Caco-2 (cell line): ENCODE measurements at regions not wholly inside any gene's neighbourhood (a gene's known extent, or its start where the extent isn't known, plus 50 kb on each side); places are given as distances from the start of the nearest gene placed in this dataset.
"Not testable (repeated sequence)": the region's sequence is repeated elsewhere in the genome, so short reads cannot be mapped to it uniquely, and the experiment has no call there.

Source experiments
- BruUV-seq: library from RNA; stranded (reverse); fragments of 400-500 nt; replicated peaks from 2 replicates; lab custom pipeline; 2021; lab: Mats Ljungman, UMichigan
- CTCF ChIA-PET: fragments of 300-600 bp; sonication (Branson Sonifier 250); formaldehyde crosslinking; loops from one replicate; lab custom pipeline; 2022; ENCODE audit warnings: antibody characterized with exemption; lab: Charles Lee
- POLR2A ChIA-PET: fragments of 300-600 bp; sonication (Branson Sonifier 250); formaldehyde crosslinking; loops from one replicate; lab custom pipeline; 2022; ENCODE audit warnings: antibody characterized with exemption; lab: Charles Lee
- DNase-seq, 2 experiments: peaks; one replicate each; pipeline versions ENCODE4 v3.0.0 to v3.0.0-alpha.2; 2020 to 2022
- H3K27me3 ChIP-seq: replicated peaks from 2 replicates; pipeline ENCODE4 v1.6.0; 2011; ENCODE audit warnings: low read length; ENCODE audit not compliant: control insufficient read depth, insufficient read depth
- H3K36me3 ChIP-seq: 2 replicates; pipeline ENCODE4 v1.5.1; 2011; ENCODE audit warnings: low read length; ENCODE audit not compliant: control insufficient read depth, insufficient read depth
- H3K4me1 ChIP-seq: fragments of 250-450 bp; sonication (Bioruptor Pico); 2 replicates; pipeline ENCODE4 v1.5.1; 2020; ENCODE audit warnings: mild to moderate bottlenecking
- H3K4me3 ChIP-seq: 2 replicates; pipeline ENCODE4 v1.5.1; 2011; ENCODE audit warnings: low read depth, mild to moderate bottlenecking, control low read depth, low read length
- H3K9me3 ChIP-seq: fragments of 250-450 bp; sonication (Bioruptor Pico); 2 replicates; pipeline ENCODE4 v1.5.1; 2020; ENCODE audit warnings: mild to moderate bottlenecking, moderate library complexity
- H3K27ac Mint-ChIP-seq: one replicate; pipeline ENCODE4 v1.8.0; 2022; ENCODE audit warnings: mixed read lengths; ENCODE audit not compliant: unreplicated experiment
- H3K27me3 Mint-ChIP-seq: one replicate; pipeline ENCODE4 v1.8.0; 2022; ENCODE audit warnings: mixed read lengths; ENCODE audit not compliant: insufficient read depth, unreplicated experiment
- H3K36me3 Mint-ChIP-seq: one replicate; pipeline ENCODE4 v1.8.0; 2022; ENCODE audit warnings: mild to moderate bottlenecking, mixed read lengths; ENCODE audit not compliant: insufficient read depth, unreplicated experiment
- H3K4me1 Mint-ChIP-seq: one replicate; pipeline ENCODE4 v1.8.0; 2022; ENCODE audit warnings: low read depth, mixed read lengths; ENCODE audit not compliant: unreplicated experiment
- H3K4me3 Mint-ChIP-seq: one replicate; pipeline ENCODE4 v1.8.0; 2022; ENCODE audit warnings: mild to moderate bottlenecking, moderate library complexity, mixed read lengths; ENCODE audit not compliant: unreplicated experiment
- H3K9me3 Mint-ChIP-seq: one replicate; pipeline ENCODE4 v1.8.0; 2022; ENCODE audit warnings: mixed read lengths; ENCODE audit not compliant: unreplicated experiment
- CTCF ChIP-seq, 2 experiments: fragments of 200-600 bp in 1 of 2; IDR thresholded peaks; 1 replicate in 1 of 2; 2 replicates in 1 of 2; pipeline versions ENCODE4 v1.5.1 to v1.8.0; 2011 to 2022; ENCODE audit warnings: antibody characterized with exemption in 1 of 2, control low read depth in 1 of 2, inconsistent platforms in 1 of 2, low read depth in 1 of 2, low read length in 1 of 2, mild to moderate bottlenecking in 1 of 2, moderate library complexity in 1 of 2; ENCODE audit not compliant: insufficient read depth in 1 of 2, severe bottlenecking in 1 of 2, unreplicated experiment in 1 of 2
- intact Hi-C: fragments of 100-400 bp; cut with micrococcal nuclease; formaldehyde crosslinking; loops from one replicate; pipeline ENCODE4 v1.10.0; 2022; ENCODE audit not compliant: unreplicated experiment

GRCh38 chr5:32949286-32949970 is 238.3 kb downstream of the NPR3 start:
- no peaks in the 10 kb centered on the region for H3K36me3 ChIP-seq
- H3K27ac Mint-ChIP-seq: no peak overlapping the region
- DNase-seq: no peak
- H3K4me3 Mint-ChIP-seq: no peak overlapping the region
- H3K4me3 ChIP-seq: no peak overlapping the region
- H3K27me3 Mint-ChIP-seq: peaks cover 12% of the 10 kb centered on the region
- no peaks in the 10 kb centered on the region; the same call in 1 of the 2 replicates for H3K9me3 ChIP-seq
- H3K36me3 Mint-ChIP-seq: no peaks in the 10 kb centered on the region
- BruUV-seq: no TSS peak
- no peaks in the 10 kb centered on the region for H3K4me1 Mint-ChIP-seq
- ChIA-PET POLR2A (no interaction called here), CTCF (no interaction called here)
- no peak for TF ChIP-seq CTCF (IDR thresholded peaks at IDR 0.05; ENCODE audit: insufficient read depth in 1 of 2, low read depth in 1 of 2, low read length in 1 of 2, severe bottlenecking in 1 of 2, unreplicated experiment in 1 of 2)
- no peaks in the 10 kb centered on the region for H3K4me1 ChIP-seq
- H3K9me3 Mint-ChIP-seq: no peaks in the 10 kb centered on the region
- H3K27me3 ChIP-seq: no peaks in the 10 kb centered on the region
- intact Hi-C loops: no loop called here

GRCh38 chr5:32951003-32951402 is 239.9 kb downstream of the NPR3 start:
- H3K27me3 ChIP-seq: no peaks in the 10 kb centered on the region
- no peak for TF ChIP-seq CTCF (IDR thresholded peaks at IDR 0.05; ENCODE audit: insufficient read depth in 1 of 2, low read depth in 1 of 2, low read length in 1 of 2, severe bottlenecking in 1 of 2, unreplicated experiment in 1 of 2)
- H3K4me3 ChIP-seq: no peak overlapping the region
- H3K4me1 ChIP-seq: no peaks in the 10 kb centered on the region
- H3K9me3 ChIP-seq: no peaks in the 10 kb centered on the region; the same call in 1 of the 2 replicates
- POLR2A ChIA-PET: no interaction called here
- no peak overlapping the region for H3K4me3 Mint-ChIP-seq
- no peaks in the 10 kb centered on the region for H3K36me3 ChIP-seq
- intact Hi-C loops: no loop called here
- no peak for DNase-seq
- no peak overlapping the region for H3K27ac Mint-ChIP-seq
- H3K9me3 Mint-ChIP-seq: no peaks in the 10 kb centered on the region
- CTCF ChIA-PET: no interaction called here
- H3K4me1 Mint-ChIP-seq: no peaks in the 10 kb centered on the region
- no TSS peak for BruUV-seq
- H3K36me3 Mint-ChIP-seq: no peaks in the 10 kb centered on the region
- peaks cover 12% of the 10 kb centered on the region for H3K27me3 Mint-ChIP-seq

DNA sequence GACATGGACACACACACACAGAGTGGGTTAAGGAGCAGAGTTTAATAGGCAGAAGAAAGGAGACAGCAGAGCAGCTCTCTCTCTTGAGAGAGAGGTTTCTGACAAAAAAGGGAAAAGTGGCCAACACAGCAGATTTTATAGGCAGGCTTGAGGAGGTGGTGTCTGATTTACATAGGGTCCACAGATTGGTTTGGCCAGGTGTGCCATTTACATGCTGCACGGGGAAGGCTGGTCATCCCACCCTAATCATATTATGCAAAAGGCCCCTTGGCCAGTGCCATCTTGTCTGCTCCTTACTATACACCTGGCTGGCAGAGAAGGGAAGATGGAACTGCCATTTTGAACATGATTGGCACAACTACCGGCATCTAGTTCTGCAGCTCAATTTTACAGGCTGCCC is 240.8 kb downstream of the NPR3 start:
- Histone ChIP-seq H3K9me3 (no peaks in the 10 kb centered on the region), H3K4me3 (no peak overlapping the region), H3K36me3 (no peaks in the 10 kb centered on the region), H3K4me1 (no peaks in the 10 kb centered on the region), H3K27me3 (no peaks in the 10 kb centered on the region)
- DNase-seq: no peak
- H3K27ac Mint-ChIP-seq: no peak overlapping the region
- no peaks in the 10 kb centered on the region for H3K9me3 Mint-ChIP-seq
- intact Hi-C loops: no loop called here
- no TSS peak for BruUV-seq
- TF ChIP-seq CTCF (IDR thresholded peaks at IDR 0.05; ENCODE audit: insufficient read depth in 1 of 2, low read depth in 1 of 2, low read length in 1 of 2, severe bottlenecking in 1 of 2, unreplicated experiment in 1 of 2): no peak
- CTCF ChIA-PET: no interaction called here
- H3K4me1 Mint-ChIP-seq: no peaks in the 10 kb centered on the region
- H3K27me3 Mint-ChIP-seq: peaks cover 12% of the 10 kb centered on the region
- no peak overlapping the region for H3K4me3 Mint-ChIP-seq
- H3K36me3 Mint-ChIP-seq: no peaks in the 10 kb centered on the region
- POLR2A ChIA-PET: no interaction called here

DNA sequence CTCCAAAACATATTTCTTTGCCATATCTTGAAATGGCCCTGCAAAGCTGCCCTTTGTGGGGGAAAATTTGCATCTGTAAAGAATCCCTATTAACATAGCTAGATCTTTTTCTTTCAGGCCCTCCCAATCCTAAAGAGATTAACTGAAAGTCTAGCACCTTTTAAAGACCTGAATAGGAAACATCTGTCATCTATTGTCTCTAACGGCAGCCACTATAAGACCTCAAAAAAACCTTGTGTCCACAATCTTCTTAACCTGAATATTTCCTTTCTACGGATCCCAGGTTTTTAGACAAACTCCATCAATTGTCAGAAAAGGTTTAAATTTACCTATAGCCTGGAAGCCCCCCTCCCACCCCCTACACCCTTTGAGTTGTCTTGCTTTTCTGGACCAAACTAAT is 241.3 kb downstream of the NPR3 start:
- DNase-seq, H3K4me3 ChIP-seq, H3K9me3 ChIP-seq, intact Hi-C loops, H3K27ac Mint-ChIP-seq, H3K36me3 Mint-ChIP-seq, H3K9me3 Mint-ChIP-seq, H3K4me1 ChIP-seq, BruUV-seq, POLR2A ChIA-PET, H3K4me3 Mint-ChIP-seq, H3K27me3 ChIP-seq, H3K36me3 ChIP-seq, CTCF ChIA-PET, H3K4me1 Mint-ChIP-seq: not testable (repeated sequence)
- H3K27me3 Mint-ChIP-seq: peaks cover 11% of the 10 kb centered on the region
